PC-3 (cell line): ENCODE measurements at regions not wholly inside any gene's neighbourhood (a gene's known extent, or its start where the extent isn't known, plus 50 kb on each side); places are given as distances from the start of the nearest gene placed in this dataset.

Source experiments
- ATAC-seq: fragments of 200-7000 bp; cut with Tn5 transposase; 2 replicates; pipeline ENCODE4 v1.9.1; 2020; ENCODE audit warnings: mild to moderate bottlenecking, moderate library complexity
- BruUV-seq: library from RNA; stranded (reverse); fragments of 400-500 nt; replicated peaks from 2 replicates; lab custom pipeline; 2021; lab: Mats Ljungman, UMichigan
- CTCF ChIA-PET: fragments of 300-600 bp; sonication (Branson Sonifier 250); formaldehyde crosslinking; loops from one replicate; lab custom pipeline; 2022; ENCODE audit warnings: antibody characterized with exemption; lab: Charles Lee
- POLR2A ChIA-PET: fragments of 300-600 bp; sonication (Branson Sonifier 250); formaldehyde crosslinking; loops from one replicate; lab custom pipeline; 2022; ENCODE audit warnings: antibody characterized with exemption; ENCODE audit not compliant: unreplicated experiment; lab: Charles Lee
- DNase-seq: peaks from one replicate; pipeline ENCODE4 v3.0.0-alpha.2; 2015
- H2AFZ ChIP-seq: fragments of 300-600 bp; sonication (generic); 2 replicates; pipeline ENCODE4 v1.6.0; 2016; ENCODE audit warnings: antibody characterized with exemption, low read length
- H3F3A ChIP-seq: fragments of 300-600 bp; sonication (generic); one replicate; pipeline ENCODE4 v1.6.0; 2017; ENCODE audit warnings: antibody characterized with exemption, low read length, control low read depth, mild to moderate bottlenecking; ENCODE audit not compliant: unreplicated experiment
- H3K27ac ChIP-seq: fragments of 300-600 bp; sonication (generic); 2 replicates; pipeline ENCODE4 v1.5.1; 2016; ENCODE audit warnings: mild to moderate bottlenecking, low read length
- H3K27me3 ChIP-seq: fragments of 300-600 bp; sonication (generic); 2 replicates; pipeline ENCODE4 v1.6.1; 2016; ENCODE audit warnings: low read length, mixed read lengths
- H3K36me3 ChIP-seq: fragments of 300-600 bp; sonication (generic); 2 replicates; pipeline ENCODE4 v1.6.1; 2016; ENCODE audit warnings: low read depth, mixed run types, low read length, mixed read lengths
- H3K4me1 ChIP-seq: fragments of 300-600 bp; sonication (generic); 2 replicates; pipeline ENCODE4 v1.5.1; 2016; ENCODE audit warnings: low read length; ENCODE audit not compliant: insufficient read depth
- H3K4me2 ChIP-seq: fragments of 300-600 bp; sonication (generic); 2 replicates; pipeline ENCODE4 v1.6.0; 2016; ENCODE audit warnings: low read length
- H3K4me3 ChIP-seq: fragments of 300-600 bp; sonication (generic); 2 replicates; pipeline ENCODE4 v1.5.1; 2016; ENCODE audit warnings: mild to moderate bottlenecking, low read length, mixed read lengths
- H3K79me2 ChIP-seq: fragments of 300-600 bp; sonication (generic); 2 replicates; pipeline ENCODE4 v1.6.1; 2017; ENCODE audit warnings: low read length, mixed read lengths
- H3K9ac ChIP-seq: fragments of 300-600 bp; sonication (generic); 2 replicates; pipeline ENCODE4 v1.6.0; 2016; ENCODE audit warnings: mild to moderate bottlenecking, low read length
- H3K9me2 ChIP-seq: fragments of 300-600 bp; sonication (generic); replicated peaks from 2 replicates; pipeline ENCODE4 v1.6.1; 2016; ENCODE audit warnings: mixed run types, low read length, mixed read lengths
- H3K9me3 ChIP-seq: fragments of 300-600 bp; sonication (generic); 2 replicates; pipeline ENCODE4 v1.6.1; 2016; ENCODE audit warnings: low read length, mixed read lengths
- H4K20me1 ChIP-seq: fragments of 300-600 bp; sonication (generic); 2 replicates; pipeline ENCODE4 v1.6.1; 2016; ENCODE audit warnings: low read length, mixed read lengths
- CTCF ChIP-seq: fragments of 300-600 bp; sonication (generic); conservative IDR thresholded peaks from 2 replicates; pipeline ENCODE4 v1.5.1; 2017; ENCODE audit warnings: antibody characterized with exemption, low read depth, mild to moderate bottlenecking, low read length
- EZH2 ChIP-seq: fragments of 300-600 bp; sonication (generic); IDR thresholded peaks from one replicate; pipeline ENCODE4 v1.6.1; 2017; ENCODE audit warnings: antibody characterized with exemption, mild to moderate bottlenecking, low read length; ENCODE audit not compliant: unreplicated experiment
- EZH2phosphoT487 ChIP-seq: fragments of 300-600 bp; sonication (generic); IDR thresholded peaks from 2 replicates; pipeline ENCODE4 v1.6.1; 2018; ENCODE audit warnings: mild to moderate bottlenecking, antibody characterized with exemption, low read length, borderline replicate concordance
- intact Hi-C: fragments of 100-400 bp; cut with micrococcal nuclease; formaldehyde crosslinking; loops from 2 replicates; pipeline ENCODE4 v1.9.0; 2023

GRCh38 chr18:10044054-10044453, 130.2 kb downstream of the VAPA start:
- CTCF ChIA-PET: interaction anchor here (0.7 kb wide), 1 partner anchor 102 kb away, joined by 5 read pairs; no protein-coding TSS in a partner anchor

GRCh38 chr18:10045296-10045891, 131.6 kb downstream of the VAPA start:
- Histone ChIP-seq H3K4me1 (no peaks in the 10 kb centered on the region), H3K9me3 (no peaks in the 10 kb centered on the region), H3K9ac (no peak overlapping the region), H2AFZ (no peak overlapping the region), H3K36me3 (no peaks in the 10 kb centered on the region), H3K9me2 (no peaks in the 10 kb centered on the region), H3K79me2 (no peaks in the 10 kb centered on the region), H3K27me3 (peaks cover 37% of the 10 kb centered on the region), H3K4me2 (no peak overlapping the region), H3F3A (no peaks in the 10 kb centered on the region), H4K20me1 (no peaks in the 10 kb centered on the region), H3K27ac (no peak overlapping the region), H3K4me3 (no peak overlapping the region)
- intact Hi-C loops: no loop called here
- POLR2A ChIA-PET: interaction anchor here (0.7 kb wide), 1 partner anchor 1528 kb away, joined by 16 read pairs; no protein-coding TSS in a partner anchor
- DNase-seq (no peak), ATAC-seq (no peak)
- BruUV-seq: no TSS peak
- TF ChIP-seq EZH2 (no peak), EZH2phosphoT487 (no peak), CTCF (no peak)
- CTCF ChIA-PET: no interaction called here

More at GRCh38 chr18:10044054-10044453, 130.2 kb downstream of the VAPA start:
- Histone ChIP-seq H3K9ac (no peak overlapping the region), H3K4me2 (no peak overlapping the region), H3K79me2 (no peaks in the 10 kb centered on the region), H4K20me1 (no peaks in the 10 kb centered on the region), H2AFZ (no peak overlapping the region), H3K27ac (no peak overlapping the region), H3F3A (no peaks in the 10 kb centered on the region), H3K4me3 (no peak overlapping the region), H3K4me1 (no peaks in the 10 kb centered on the region), H3K36me3 (no peaks in the 10 kb centered on the region), H3K9me2 (no peaks in the 10 kb centered on the region), H3K27me3 (peaks cover 34% of the 10 kb centered on the region), H3K9me3 (no peaks in the 10 kb centered on the region)
- POLR2A ChIA-PET: no interaction called here
- intact Hi-C loops: no loop called here
- TF ChIP-seq EZH2 (no peak), CTCF (no peak), EZH2phosphoT487 (no peak)
- DNase-seq (no peak), ATAC-seq (no peak)
- no TSS peak for BruUV-seq

GRCh38 chr18:10046178-10046807, 132.5 kb downstream of the VAPA start:
- intact Hi-C loops: no loop called here
- Histone ChIP-seq H3K27me3 (peaks cover 37% of the 10 kb centered on the region), H3K4me1 (no peaks in the 10 kb centered on the region), H3K9ac (no peak overlapping the region), H3K9me3 (no peaks in the 10 kb centered on the region), H3K4me3 (no peak overlapping the region), H2AFZ (no peak overlapping the region), H3K36me3 (no peaks in the 10 kb centered on the region), H3K79me2 (no peaks in the 10 kb centered on the region), H3F3A (no peaks in the 10 kb centered on the region), H4K20me1 (no peaks in the 10 kb centered on the region), H3K4me2 (no peak overlapping the region), H3K27ac (no peak overlapping the region), H3K9me2 (no peaks in the 10 kb centered on the region; the same call in 1 of the 2 replicates)
- no TSS peak for BruUV-seq
- DNase-seq: no peak
- POLR2A ChIA-PET: no interaction called here
- no peak for ATAC-seq
- TF ChIP-seq EZH2 (no peak), EZH2phosphoT487 (no peak), CTCF (no peak)
- CTCF ChIA-PET: no interaction called here
